ENCODE measurements at regions not wholly inside any gene's neighbourhood (a gene's known extent, or its start where the extent isn't known, plus 50 kb on each side); places are given as distances from the start of the nearest gene placed in this dataset.

- no peak for TF ChIP-seq FOXJ2 (tag; IDR thresholded peaks at IDR 0.05)
Observed at GRCh38 chr2:8394569-8395359, 287.1 kb upstream of the ID2 start (continued).

- in situ Hi-C loops (cut with MboI), result no loop called here
- Histone ChIP-seq H3K9me3 (replicated peaks; ENCODE audit: control insufficient read depth, insufficient read depth, low read depth, low read length) (peaks cover 3% of the 10 kb centered on the region; the same call in 1 of the 2 replicates), H3K4me2 (ENCODE audit: insufficient read depth, low read length) (no peak overlapping the region), H2AFZ (ENCODE audit: low read depth, low read length) (no peak overlapping the region), H3K27me3 (ENCODE audit: control insufficient read depth in 2 of 2, insufficient read depth in 2 of 2, low read length in 2 of 2) (peaks cover 3 to 18% of the 10 kb centered on the region in 2 experiments; a peak in 2 of 5 replicates), H4K20me1 (replicated peaks; ENCODE audit: control insufficient read depth, insufficient read depth, low read length) (no peaks in the 10 kb centered on the region; the same call in 1 of the 2 replicates), H3K79me2 (ENCODE audit: control insufficient read depth, insufficient read depth, low read length) (no peaks in the 10 kb centered on the region), H3K9ac (ENCODE audit: insufficient read depth in 1 of 2, low read depth in 2 of 2, low read length in 2 of 2) (no peak overlapping the region), H3K4me3 (no peak overlapping the region), H3K4me1 (replicated peaks in 1 of 2; ENCODE audit: control insufficient read depth in 2 of 2, insufficient read depth in 2 of 2, low read length in 2 of 2) (no peaks in the 10 kb centered on the region), H3K27ac (ENCODE audit: extremely low read depth, low read depth, low read length) (no peak overlapping the region), H3K36me3 (ENCODE audit: control insufficient read depth, insufficient read depth, low read length) (no peaks in the 10 kb centered on the region), H3K9me1 (ENCODE audit: control insufficient read depth, insufficient read depth, low read length) (no peaks in the 10 kb centered on the region)
- TF ChIP-seq TBL1XR1 (IDR thresholded peaks at IDR 0.05; ENCODE audit: low read length in 2 of 2), result no peak
- no peak for TF ChIP-seq JUNB (CRISPR knock-in tag; conservative IDR thresholded peaks at IDR 0.05)
- FAIRE-seq, result no peak
- ATAC-seq, result no peak
- CTCF ChIA-PET (ENCODE audit: low intra/inter-chr PET ratio), result no interaction called here
- WGBS (ENCODE audit: insufficient coverage, low coverage, missing lambda C conversion rate), result 0% methylated on average over 1 of the region's 1 CpG
- POLR2A ChIA-PET, result interaction anchor here (1.7 kb wide), 1 partner anchor 10 kb away, joined by 7 read pairs; no protein-coding TSS in a partner anchor
- DNase-seq (ENCODE audit: extremely low read depth in 1 of 4, low spot score in 3 of 4), result no peak
- intact Hi-C loops (cut with micrococcal nuclease), result no loop called here
- no TSS peak for BruUV-seq (replicated peaks)
Observed at GRCh38 chr2:8395718-8396117, 286.1 kb upstream of the ID2 start.

All from K562 (cell line).